Caki2 (cell line): ENCODE measurements at regions not wholly inside any gene's neighbourhood (a gene's known extent, or its start where the extent isn't known, plus 50 kb on each side); places are given as distances from the start of the nearest gene placed in this dataset.

Source experiments
- DNase-seq: peaks from one replicate; pipeline ENCODE4 v3.0.0-alpha.2; 2015; ENCODE audit warnings: low read depth
- in situ Hi-C: cut with HindIII; loops from 2 replicates; pipeline ENCODE4 v1.10.0; 2016; ENCODE audit warnings: low sequenced_read_pairs, low pct_unique_long_range_greater_than_20kb, mixed read lengths

DNA sequence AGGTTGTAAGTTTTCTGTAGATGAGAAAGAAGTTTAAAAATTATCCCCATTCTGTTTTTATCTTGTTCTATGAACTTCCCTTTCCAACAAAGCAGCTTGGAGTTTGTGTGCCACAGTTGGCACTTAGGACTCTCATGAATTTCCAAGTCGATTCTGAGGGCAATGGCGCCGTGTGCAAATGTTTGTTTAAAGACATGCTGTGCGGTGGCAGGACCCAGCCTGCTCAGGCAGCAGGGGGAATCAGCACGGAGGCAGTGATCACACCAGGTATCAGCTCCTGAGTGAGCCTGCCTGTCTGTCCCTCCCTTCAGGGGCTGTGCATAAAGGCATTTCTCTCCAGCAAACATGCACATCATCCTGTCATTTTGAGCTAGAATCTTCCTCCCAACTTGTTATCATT lies 109.8 kb upstream of the WDR11 start:
- in situ Hi-C loops: no loop called here
- no peak for DNase-seq

DNA sequence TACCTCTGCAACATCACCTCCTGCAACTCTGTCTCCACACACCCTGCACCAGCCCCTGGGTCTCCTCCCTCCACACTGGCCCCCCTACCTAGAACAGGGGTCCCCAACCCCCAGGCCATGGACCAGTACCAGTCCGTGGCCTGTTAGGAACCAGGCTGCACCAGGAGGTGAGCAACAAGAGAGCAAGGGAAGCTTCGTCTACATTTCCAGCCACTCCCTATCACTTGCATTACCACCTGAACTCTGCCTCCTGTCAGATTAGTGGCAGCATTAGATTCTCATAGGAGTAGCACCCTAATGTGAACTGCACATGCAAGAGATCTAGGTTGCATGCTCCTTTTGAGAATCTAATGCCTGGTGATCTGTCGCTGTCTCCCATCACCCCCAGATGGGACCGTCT lies 108.8 kb upstream of the WDR11 start:
- in situ Hi-C loops: no loop called here
- no peak for DNase-seq

DNA sequence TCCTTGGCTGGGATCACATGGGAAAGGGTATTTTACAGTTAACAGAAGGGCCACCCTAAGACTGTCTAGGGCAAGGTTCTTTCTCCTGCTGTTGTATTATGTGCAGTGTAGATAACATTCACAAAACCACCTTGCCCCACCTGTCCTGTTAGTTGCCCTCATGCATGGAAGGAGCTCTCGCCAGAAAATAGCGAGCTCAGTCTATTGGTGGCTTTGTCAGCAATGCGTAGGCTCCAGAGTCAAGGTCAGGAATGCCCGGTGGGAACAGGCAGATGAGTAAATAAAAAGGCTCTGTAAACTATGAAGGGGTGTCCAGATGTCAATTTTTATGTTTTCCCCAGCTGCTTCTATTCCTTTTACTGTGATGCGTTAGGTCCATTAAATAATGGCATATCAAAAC lies 107.1 kb upstream of the WDR11 start:
- in situ Hi-C loops: no loop called here

DNA sequence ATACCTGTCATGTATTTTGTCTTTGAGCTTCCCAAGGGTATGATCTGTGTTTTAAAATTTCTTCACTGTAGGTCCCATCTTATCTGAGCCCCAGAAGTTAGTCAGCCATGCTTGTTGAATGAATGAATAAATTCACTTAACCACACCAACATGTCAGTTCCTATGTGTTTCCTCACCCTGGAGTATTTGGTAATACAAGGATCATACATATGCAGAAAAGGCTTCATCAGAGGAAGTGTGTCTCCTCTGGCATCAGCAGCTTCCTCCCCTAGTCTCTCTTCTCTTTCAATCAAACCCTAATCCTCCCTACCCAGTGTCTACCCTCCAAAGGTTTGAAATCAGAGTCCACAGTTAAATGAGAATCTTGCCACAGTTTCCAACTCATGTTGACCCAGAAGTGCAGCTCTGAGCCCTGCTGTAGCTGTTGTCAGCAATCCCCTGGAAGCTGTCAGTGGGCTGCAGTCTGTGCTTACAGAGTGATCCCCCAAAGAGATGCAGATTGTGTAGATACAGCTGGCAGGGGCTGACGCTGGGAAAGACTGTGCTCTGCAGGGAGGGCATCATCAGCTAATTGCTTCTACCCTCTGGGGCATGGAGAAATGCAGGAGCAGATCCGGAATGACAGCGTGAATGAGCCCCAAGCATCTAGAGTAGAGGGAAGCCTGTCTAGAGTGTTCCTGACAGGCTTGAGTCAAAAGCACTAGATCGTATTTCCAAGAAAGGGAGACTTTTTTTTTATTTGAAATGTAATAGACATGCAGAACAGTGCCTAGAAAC lies 105.0 kb upstream of the WDR11 start:
- in situ Hi-C loops: no loop called here

More for the DNA sequence above, 107.1 kb upstream of the WDR11 start:
- DNase-seq: no peak

GRCh38 chr10:120748519-120748918 lies 102.6 kb upstream of the WDR11 start:
- DNase-seq: no peak
- in situ Hi-C loops: no loop called here

More for the DNA sequence above, 105.0 kb upstream of the WDR11 start:
- no peak for DNase-seq

DNA sequence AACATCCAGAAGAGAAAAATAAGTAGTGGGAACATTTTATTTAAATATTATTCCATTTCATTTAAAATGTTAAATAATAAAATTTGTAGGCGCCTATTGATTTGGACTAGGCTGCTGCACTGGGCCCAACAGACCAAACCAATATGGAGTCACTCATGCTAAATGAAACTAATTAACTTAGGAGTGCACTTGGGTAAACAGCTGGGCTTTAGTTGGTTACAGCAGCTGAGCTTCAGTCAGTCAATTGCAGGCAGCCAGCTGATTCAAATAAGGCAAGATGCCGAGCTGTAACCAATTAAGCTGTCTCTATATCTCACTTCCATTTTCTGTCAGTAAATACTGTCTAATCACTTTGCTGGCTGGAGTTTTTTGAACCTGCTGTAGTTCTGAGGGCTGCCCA lies 102.1 kb upstream of the WDR11 start:
- in situ Hi-C loops: no loop called here
- no peak for DNase-seq

GRCh38 chr10:120749856-120750566 lies 101.2 kb upstream of the WDR11 start:
- in situ Hi-C loops: no loop called here
- DNase-seq: no peak

GRCh38 chr10:120755771-120756170 lies 95.4 kb upstream of the WDR11 start:
- DNase-seq: no peak
- in situ Hi-C loops: no loop called here

- in situ Hi-C loops: no loop called here
- DNase-seq: no peak
Measured at GRCh38 chr10:120760253-120760652, 90.9 kb upstream of the WDR11 start.

DNA sequence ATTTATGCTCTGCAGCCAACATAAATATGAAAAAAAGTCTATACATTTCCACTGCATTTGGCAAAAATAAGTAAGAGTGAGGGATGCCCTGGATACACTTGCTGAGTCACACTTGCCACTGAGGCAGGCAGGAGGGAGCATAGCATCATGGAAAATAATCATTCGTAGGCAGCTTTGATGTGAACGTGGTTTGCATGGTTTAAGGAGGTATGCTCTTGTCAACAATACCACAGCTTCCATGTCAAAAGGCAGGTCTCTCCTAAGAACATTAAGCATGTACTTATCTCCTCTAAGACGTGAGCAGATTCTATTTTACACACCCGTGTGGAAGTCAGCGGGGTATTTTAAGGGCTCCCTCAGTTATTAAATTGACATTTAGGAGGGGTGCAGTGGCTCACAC lies 89.2 kb upstream of the WDR11 start:
- in situ Hi-C loops: no loop called here
- no peak for DNase-seq

- DNase-seq: no peak
- in situ Hi-C loops: no loop called here
Measured at GRCh38 chr10:120765226-120765803, 85.8 kb upstream of the WDR11 start.

DNA sequence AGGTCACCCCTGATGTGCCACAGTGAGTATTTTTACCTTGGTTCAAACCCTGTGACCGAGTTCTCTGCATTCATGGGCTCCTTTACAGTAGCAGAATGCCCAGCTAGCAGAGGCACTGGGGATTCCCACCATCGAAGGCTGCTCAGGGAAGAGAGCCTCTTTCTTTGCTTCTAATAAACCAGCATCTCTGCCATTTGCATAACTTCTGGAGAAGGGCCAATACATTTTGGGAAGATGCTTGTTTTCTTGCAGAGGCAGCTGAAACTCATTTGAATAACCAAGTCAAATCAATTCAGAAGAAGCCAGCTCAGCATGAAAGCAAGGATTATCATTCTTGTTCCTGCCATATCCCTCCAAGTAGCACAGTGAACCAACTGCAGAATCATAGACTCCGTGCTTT lies 82.9 kb upstream of the WDR11 start:
- in situ Hi-C loops: no loop called here
- DNase-seq: no peak

DNA sequence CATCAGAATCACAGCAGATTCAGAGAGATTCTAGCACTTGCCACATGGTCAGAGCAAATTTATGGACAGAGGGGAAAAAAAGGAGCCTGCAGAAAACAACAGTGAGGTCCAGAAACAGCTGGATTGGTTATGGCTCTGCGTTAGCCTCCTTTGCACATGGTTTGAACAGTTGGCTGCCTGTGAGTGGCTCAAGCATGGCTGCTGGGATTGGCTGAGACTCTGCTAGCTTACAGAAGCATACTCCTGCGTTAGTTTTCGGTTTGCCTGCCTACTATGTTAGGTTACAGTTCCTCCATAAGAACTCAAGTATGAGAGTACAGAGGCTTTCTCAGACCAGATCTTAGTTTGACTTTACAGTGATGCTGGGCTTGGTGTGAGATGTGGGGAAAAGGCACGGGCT lies 80.7 kb upstream of the WDR11 start:
- in situ Hi-C loops: no loop called here
- DNase-seq: no peak

- in situ Hi-C loops: no loop called here
- DNase-seq: no peak
Measured at GRCh38 chr10:120776442-120776841, 74.7 kb upstream of the WDR11 start.

GRCh38 chr10:120782336-120782735 lies 68.8 kb upstream of the WDR11 start:
- in situ Hi-C loops: no loop called here
- peak; percentile 60 for DNase-seq

DNA sequence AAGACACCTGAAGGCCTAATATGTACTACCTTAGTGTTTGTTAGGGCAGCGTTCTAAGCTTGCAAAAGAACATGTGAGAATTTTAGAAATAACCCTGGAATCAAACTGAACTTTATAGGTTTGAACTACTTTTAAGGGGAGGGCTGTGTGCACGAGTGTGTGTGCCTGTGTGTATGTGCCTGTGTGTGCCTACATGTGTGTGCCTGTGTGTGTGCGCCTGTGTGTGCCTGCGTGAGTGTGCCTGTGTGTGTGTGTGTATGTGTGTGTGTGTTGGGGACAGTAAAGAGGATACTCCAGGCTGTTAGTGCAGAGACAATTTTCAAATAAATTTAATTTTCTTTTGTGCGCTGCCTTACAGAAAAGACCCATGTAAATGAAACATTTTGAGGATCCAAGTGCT lies 68.1 kb upstream of the WDR11 start:
- DNase-seq: no peak
- in situ Hi-C loops: no loop called here

- in situ Hi-C loops: no loop called here
- DNase-seq: no peak
Measured at GRCh38 chr10:120783867-120784266, 67.3 kb upstream of the WDR11 start.

DNA sequence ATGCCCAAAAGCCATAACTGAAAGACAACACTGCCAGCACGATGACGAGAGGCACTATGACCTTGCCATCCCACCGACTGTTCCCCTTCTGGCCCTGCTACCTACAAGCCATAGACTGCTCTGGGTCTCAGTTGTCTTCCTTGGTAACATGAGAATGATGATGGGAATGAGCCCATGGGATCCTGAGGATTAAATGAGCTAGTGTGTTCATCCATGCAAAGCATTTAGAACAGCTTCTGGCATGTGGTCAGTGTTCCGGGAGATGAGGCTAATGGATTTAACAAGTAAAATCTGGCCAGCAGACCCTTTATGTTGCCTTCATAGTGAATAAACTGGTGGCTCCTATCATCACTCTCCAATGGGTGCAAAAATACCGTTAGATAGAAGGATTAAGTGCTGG lies 62.4 kb upstream of the WDR11 start:
- in situ Hi-C loops: no loop called here

GRCh38 chr10:120789303-120790203 lies 61.6 kb upstream of the WDR11 start:
- in situ Hi-C loops: no loop called here

More for the DNA sequence above, 62.4 kb upstream of the WDR11 start:
- DNase-seq: no peak

More at GRCh38 chr10:120789303-120790203, 61.6 kb upstream of the WDR11 start:
- DNase-seq: no peak
